ENCODE measurements at regions not wholly inside any gene's neighbourhood (a gene's known extent, or its start where the extent isn't known, plus 50 kb on each side); places are given as distances from the start of the nearest gene placed in this dataset.

DNA sequence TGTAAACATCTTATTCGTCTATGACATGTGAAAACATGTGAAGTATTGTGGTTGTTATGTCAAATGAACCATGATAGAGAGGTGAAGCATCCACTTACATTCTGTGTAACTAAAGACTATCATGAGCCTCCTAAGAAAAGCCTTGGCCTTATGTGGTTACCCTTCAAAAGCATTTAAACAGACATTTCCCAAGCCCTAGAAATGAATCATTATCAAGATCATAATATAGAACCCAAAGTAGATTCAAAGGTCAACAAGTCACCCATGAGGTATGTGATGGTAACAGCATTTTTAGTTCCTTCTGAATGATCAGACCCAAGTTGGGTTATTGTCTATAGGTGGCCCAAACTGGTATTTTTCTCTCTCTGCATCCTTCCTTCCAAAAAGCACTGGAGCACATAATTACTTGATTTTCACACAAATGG lies 408.0 kb downstream of the TBL1XR1 start:
- no peak for DNase-seq

DNA sequence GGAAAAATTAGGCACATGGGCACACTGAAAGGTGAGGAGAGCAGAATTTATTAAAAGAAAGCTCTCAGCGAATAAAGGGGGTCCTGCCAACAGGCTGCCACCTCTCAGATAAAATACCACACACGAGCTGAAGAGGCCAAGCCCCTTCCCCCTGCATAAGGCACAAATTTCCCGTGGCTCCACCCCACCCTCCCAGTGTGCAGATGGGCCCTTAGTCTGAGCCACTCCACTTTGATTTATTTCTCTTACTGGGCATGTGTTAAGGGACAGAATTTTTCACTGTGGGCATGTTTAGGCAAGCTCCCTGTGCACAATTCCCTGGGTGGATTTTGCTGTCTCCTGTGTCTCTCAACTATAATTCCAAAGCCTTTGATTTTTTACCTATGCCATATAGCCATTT lies 409.8 kb downstream of the TBL1XR1 start:
- DNase-seq = no peak

DNA sequence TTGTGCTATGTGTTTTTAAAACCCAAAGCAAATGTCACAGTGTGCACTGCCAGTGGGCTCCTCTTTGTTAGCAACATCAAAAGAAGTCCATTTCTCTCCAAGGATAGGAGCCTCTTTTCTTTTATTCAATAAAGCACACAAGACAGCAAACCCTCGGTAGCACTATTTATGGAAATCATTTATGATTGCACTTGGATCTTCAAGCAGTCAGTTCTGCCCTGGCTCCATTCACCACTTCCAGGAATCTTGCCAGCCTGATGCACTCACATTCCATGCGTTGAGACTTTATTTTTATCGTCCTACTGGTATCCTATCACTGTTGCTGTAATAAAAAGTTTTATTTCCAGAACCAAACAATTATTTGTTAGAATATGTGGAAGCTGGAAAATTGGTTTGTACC lies 412.1 kb downstream of the TBL1XR1 start:
- DNase-seq = no peak

DNA sequence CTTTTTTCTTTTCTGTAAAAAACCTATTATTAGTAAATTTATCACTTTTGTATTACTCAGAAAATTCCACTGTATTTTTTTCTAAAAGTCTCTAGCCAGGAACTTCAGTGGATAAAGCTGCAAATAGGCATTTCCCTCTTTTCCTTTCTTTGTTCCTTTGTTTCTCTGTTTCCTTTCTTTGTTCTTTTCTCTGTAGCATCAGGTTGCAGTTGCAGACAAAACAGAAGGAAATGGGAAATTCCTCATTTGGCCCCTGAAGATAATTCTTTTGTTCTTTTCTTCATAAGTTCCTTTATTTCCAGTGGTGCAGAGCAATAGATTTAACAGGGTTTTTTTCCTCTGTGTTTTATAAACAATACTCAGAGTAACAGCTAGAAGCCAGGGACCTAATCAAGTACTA lies 416.5 kb downstream of the TBL1XR1 start:
- no peak for DNase-seq

DNA sequence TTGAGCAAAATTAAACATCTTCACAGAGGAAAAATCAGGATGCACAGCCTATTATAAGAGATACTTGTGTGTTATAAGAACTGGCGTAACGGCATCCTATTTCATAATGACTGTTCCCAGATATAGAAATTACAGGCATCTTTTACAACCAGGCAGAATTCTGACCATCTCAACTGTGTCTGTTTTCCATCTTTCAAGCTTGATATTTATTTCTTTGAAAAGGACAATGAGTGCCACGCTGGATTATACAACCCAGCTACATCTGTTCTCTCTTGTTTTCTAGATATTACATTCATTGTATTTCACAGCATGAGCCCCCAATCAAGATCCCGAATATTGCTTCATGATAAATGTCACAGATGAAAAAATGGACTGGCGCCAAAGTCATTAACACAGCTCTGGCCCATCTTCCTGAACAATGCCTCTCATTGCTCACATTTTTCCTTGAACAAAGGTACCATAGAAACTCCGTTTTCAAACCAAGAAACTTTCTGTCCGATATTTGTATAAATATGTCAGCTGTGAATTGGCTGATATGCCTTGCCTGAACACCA lies 420.6 kb downstream of the TBL1XR1 start:
- no peak for DNase-seq

DNA sequence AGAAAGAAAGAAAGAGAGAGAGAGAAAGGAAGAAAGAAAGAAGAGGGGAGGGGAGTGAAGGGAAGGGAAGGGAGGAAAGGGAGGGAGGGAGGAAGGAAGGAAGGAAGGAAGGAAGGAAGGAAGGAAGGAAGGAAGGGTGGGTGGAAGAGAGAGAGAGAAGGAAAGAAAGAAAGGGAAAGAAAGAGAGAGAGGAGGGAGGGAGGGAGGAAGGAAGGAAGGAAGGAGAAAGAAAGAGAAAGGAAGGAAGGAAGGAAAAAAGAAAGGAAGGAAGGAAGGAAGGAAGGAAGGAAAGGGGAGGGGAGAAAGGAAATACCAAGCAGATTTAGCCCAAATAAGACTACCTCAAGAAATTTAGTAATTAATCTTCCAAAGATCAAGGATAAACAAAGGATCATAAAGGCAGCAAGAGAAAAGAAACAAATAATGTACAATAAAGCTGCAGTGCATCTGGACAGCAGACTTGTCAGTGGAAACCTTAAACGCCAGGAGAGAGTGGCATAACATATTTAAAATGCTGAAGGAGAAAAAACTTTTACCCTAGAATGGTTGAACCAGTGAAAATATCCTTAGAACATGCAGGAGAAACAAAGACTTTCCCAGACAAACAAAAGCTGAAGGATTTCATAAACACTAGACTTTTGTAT lies 427.6 kb downstream of the TBL1XR1 start:
- DNase-seq = no peak

DNA sequence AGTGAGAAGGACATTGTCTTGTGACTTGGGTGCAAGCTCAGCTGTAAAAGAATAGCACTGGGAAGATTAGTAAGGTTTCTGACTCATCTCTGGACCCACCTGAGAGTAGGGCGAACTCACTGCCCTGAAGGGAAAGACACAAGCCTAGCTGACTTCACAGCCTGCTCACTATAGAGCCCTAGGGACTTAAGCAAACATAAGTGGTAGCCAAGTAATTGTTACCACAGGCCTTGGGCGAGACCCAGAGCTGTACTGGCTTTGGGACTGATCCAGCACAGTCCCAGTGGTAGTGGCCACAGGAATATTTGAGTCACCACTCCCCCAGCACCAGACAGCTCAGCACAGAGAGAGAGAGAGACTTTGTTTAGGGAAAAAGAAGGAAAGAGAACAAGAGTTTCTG lies 429.9 kb downstream of the TBL1XR1 start:
- DNase-seq = no peak

DNA sequence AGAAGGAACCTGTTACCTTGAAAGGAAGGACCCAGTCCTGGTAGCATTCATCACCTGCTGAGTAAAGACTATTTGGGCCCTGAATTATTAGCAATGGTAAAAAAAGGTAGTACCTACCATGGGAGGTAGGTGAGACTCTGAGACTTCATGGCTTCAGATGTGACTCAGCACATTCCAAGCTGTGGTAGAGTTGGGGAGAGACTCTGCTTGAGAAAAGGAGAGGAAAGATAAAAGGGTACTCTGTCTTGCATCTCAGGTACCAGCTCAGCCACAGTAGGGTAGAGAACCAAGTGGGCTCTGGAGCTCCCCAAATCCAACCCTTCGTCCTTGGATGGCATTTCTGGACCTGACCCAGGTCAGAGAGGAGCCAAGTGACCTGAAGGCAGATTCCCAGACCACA lies 430.4 kb downstream of the TBL1XR1 start:
- DNase-seq = no peak

DNA sequence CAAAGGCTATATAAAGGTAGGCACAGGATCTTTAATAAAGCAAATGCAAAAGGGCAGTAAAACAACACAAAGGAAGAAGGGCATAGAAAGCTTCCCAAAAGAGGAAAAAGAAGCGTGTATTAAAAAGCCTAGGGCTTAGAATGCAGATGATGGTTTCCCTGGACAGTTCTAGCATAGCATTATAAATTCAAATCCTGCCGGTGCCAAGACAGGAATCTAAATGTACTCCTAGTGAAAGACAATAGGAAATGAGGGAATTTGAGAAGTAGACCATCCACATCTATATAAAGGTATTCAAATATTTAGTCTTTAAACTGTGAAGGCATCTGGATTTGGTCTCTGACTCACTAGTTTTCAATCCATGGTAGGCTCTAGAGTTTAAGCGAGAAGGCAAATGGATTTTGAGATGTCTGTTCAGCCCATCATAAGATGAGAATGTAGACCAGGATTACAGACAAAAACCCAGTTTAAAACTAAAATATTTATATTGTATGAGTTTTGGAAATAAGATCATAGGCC lies 431.8 kb downstream of the TBL1XR1 start:
- no peak for DNase-seq

DNA sequence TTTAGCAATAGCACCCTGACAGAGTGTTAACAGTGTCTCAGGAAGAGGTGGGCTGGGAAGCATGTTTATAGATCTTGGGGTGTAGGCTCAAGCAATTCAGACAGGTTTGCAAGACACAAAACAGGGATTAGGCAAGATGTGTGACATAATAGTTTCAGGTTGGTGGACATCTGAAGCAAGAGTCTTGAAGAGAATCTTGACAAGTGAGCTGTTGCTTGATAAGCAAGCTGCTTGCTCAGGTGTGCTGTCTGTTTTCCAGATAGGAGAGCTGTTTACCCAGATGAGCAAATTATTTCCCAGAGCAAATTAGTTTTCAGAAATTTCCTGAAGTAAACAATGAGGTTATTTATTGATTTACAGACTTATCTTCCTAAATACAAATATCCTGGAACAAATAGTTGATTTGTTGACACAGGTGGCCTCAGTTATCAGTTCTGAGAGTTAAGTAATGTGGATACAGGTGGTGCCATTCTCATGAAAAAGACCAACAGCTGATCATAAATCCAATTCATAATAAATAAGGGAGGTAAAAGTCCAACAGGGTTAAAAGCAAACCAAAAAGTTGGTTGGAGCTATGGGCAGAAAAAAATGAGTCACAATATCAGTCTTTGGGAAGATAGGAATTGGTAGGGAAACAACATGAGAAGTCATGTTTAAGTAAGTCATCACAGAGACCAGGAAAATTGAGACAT lies 437.3 kb downstream of the TBL1XR1 start:
- no peak for DNase-seq

DNA sequence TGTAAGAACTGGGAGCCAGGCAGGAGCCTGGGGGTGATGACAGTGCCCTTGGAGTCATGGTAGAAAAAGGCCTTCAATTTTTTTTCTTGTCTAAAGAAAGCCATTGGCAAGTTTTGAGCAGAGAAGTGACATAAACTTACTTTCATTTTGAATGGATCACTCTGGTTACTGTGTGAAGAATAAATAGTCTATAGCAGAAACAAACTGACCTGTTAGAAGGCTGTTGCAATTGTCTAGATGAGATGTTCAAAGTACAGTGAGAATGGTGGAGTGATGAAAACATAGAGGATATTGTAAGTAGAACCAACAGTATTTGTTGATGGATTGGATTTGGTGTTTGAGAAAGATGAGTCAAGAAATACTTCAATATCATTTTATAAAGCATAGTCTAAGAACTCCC lies 439.9 kb downstream of the TBL1XR1 start:
- DNase-seq = no peak

DNA sequence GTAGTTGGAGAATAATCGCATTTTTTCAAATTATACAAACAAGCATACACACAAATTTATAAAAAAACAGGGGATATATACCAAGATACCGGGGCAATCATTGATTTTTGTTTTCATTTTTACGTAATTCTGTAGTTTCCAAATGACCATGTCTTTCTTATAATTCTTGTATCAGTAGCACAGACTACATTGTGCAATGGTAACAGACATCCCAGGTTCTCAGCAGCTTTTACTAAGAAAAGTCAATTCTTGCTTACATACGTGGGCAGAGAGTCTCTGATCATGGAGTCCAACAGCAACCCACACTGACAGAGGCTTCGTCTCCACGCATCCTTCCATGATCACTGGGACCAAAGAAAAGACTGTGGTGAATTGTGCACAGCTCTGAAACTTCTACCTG lies 441.3 kb downstream of the TBL1XR1 start:
- no peak for DNase-seq

DNA sequence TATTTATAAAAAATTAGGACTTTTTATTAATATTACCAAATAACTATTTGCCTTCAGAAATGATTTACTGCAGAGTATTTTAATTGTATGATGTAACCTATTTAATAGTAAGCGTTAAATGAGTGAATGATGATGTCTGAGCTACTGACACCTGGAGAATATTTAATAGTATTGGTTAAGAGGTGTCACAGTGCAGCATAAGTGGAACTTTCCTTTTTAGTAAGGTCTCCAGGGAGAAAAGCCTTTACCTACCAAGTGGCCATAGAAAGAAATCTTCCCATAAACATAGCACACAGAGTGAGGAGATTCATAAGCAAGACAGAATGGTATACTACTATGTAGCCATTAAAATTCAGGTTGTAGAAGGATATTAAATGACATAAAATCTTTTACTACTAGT lies 441.7 kb downstream of the TBL1XR1 start:
- no peak for DNase-seq

DNA sequence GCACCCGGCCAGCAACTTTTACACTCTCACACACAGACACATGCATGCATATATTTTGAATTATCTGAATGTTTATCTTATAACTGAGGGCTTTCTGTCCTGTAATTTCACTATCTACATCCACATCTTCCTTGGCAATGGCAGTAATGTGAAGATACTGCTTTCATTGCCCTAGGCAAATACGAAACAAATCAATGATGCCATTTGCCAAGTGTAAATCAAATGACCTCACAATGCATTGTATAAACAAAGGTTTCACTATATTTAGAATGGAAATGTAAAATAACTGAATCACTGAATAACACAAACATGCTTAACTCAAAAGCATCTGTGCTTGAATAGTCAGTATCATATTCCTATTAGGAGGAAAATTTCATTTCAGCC lies 455.6 kb downstream of the TBL1XR1 start:
- no peak for DNase-seq

DNA sequence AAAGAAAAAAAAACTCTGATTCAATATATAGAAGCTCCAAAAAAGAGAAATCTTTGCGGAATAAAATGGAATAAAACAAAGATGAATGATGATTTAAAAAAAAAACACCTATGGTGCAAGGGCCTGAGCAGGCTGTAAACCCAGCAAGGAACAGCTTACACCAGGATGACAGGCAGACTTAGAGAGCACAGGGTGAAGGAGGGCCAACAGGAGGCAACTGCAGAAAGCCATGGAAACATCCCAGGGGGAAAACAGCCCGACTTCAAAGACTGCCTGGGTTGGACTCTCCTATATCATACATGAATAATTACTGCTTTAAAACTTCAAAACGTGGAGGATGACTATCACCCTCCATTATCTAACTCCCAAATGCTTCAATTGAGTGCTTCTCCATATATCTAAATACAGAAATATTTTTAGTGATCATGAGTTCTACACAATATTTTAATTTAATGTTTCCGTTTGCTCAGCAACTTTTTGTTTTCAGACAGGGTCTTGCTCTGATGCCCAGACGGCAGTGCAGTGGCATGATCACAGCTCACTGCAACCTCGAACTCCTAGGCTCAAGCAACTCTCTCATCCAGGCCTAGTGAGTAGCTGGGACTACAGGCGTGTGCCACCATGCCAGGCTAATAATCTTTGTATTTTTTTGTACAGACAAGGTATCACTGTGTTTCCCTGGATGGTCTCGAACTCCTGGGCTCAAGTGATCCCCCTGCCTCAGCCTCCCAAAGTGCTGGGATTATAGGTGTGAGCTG lies 456.2 kb downstream of the TBL1XR1 start:
- DNase-seq = no peak

DNA sequence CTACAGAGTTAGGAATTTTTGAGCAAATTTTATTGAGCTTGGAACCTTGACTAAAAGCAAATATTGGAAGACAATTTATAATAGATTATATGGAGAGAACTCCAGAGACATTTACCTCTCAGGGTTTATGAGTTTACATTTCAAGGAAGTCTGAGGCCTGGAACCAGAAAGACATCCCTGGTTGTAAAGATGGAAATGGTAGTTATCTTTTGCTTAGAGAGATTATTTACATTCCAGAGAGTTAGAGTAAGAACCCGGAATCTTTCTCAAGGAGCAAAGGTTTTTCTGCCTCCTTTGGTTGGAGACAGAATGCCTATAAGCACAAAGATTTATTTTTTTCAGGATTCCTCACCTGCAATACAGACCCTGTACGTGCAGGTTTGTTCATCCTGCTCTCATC lies 458.1 kb downstream of the TBL1XR1 start:
- no peak for DNase-seq

DNA sequence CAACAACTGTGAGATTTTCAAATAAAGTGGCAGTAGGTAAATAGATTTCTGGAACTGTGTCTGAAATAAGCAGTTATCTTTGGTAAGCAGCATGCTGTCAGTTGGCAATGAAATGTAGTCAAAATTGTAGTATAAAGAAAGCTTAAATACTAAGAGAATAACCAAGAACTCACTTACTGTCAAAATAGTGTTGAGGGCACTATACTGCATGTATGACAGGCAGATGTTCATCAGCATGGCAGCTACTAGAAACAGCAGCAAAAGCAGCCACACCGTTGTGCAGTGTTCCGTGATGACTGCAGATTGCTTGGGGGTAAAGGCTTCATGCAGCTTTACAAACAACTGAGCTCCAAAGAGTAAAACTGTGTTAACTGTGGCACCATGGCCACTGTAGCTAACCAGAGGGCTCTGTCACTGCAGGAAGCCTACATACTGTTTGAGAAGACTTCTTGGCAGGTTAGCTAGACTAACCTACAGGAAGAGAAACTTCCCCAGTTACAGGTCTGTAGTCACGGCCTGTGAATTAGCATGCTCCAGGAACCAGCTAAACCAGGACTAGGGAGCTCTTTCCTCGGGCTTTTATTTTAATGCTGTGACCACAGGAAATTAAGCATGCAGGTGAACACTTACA lies 459.7 kb downstream of the TBL1XR1 start:
- DNase-seq = no peak

DNA sequence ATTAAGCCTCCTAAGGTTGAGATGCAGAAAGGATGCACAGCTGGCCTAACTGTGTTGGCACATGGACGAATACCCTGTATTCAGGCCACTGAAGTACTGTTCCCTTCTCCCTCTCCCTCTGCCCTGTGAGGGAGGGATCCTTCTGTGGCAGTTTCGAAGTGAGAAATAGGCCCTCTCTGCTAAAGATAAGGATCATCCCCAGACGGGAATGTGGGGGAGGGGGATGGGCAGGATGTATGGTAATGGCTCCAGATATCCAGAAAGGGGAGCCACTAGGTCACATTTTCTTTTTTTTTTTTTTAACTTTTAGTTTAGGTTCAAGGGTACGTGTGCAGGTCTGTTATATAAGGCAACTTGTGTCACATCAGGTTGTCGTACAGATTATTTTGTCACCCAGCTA lies 463.1 kb downstream of the TBL1XR1 start:
- no peak for DNase-seq

DNA sequence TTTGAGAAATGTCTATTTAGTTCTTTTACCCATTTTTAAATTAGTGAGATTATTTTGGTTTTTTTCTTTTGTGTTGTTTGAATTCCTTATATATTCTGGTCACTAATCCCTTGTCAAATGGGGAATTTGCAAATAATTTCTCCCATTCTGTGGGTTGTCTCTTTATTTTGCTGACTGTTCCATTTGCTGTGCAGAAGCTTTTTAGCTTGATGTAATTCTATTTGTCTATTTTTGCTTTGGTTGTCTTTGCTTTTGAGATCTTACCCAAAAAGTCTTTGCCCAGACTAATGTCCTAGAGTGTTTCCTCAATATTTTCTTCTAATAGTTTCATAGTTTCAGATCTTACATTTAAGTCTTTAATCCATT lies 472.9 kb downstream of the TBL1XR1 start:
- DNase-seq = no peak

DNA sequence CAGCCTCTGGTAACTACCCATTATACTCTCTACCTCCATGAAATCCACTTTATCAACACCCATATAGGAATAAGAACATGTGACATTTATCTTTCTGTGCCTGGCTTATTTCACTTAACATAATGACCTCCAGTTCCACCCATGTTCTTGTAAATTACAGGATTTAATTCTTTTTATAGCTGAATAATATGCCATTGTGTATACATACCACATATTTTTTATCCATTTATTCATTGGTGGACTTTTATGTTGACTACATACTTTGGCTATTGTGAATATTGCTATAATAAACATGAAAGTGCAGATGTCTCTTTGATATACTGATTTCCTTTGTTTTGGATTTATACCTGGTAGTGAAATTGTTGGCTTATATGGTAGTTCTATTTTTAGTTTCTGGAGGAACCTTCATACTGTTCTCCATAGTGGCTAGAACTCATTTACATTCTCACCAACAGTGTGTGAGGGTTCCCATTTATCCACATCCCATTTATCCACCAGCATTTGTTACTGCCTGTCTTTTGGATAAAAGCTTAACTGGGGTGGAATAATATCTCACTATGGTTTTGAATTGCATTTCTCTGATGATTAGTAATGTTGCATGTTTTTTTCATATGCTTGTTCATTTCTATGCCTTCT lies 473.4 kb downstream of the TBL1XR1 start:
- DNase-seq = no peak

DNA sequence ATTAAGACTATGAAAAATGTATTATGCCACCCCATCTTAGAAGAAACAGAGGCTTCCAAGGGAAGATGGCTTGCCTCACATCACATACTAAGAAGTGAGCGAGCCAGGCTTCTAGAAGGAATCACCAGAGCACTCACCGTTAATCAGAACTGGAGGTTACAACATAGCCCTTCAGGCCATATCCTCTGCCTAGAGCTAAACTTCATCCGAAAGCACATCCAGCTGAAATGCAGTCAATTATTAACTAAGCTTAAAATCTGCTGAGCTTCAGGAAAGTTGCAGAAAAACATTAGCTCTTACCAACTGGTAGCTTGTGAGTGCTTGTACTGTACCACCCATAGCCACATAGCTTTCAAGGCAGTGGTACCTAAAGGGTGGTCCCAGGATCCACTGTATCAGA lies 483.2 kb downstream of the TBL1XR1 start:
- DNase-seq = no peak

DNA sequence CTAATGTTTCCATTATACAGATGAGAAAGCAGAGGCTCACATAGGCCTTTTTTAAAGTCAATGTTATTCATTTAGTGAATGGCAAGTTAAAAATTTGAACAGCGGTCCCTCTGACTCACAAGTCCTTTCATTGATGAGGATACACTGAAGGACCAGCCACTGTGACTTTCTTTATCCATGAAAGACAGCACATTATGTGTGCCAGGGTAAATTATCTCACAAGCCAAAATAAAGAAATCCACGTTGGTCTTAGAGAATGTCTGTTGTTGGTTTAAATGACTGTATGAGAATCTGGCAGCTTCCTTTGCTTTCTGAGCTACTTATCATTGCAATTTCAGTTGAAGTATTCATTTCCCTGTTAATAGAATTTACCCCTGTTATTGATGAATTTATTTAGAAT lies 485.1 kb downstream of the TBL1XR1 start:
- DNase-seq = no peak

DNA sequence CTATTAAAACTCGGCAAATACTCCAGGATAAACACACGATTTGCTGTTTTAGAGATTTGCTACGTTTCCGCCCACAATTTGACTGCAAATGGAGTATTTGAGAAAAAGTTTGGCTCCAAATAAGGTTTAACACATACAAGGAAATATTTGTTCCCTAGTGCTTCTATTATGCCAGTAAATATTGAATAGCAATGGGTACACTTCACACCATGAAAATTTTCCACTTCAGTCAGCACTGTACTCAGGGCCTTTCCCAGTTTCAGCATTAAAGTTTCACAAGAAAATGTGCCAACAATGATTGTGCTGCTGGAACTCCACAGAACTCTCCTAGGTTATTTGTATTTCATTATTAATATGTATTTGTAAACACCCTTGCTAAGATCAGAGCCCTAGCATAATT lies 498.0 kb downstream of the TBL1XR1 start:
- no peak for DNase-seq
